ENCODE measurements at regions not wholly inside any gene's neighbourhood (a gene's known extent, or its start where the extent isn't known, plus 50 kb on each side); places are given as distances from the start of the nearest gene placed in this dataset.

DNA sequence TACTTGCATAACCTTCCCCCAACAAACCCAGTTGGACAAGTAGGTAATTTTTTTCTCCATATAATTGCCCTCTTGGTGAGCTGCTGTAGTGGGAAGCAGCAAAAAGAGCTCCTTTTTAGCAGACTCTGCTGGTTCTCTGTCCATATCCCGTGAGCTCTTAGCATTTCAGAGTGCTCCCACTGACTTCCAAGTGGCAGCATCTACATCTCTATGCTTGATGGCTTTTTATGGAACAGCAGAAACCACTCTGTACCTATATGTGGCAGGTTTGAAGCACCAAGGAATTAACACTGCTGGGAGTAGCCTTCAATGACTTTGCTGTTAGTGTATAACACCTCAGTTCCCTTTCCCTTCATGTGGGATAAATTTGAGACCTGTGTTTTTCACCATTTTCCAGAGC is 168.4 kb upstream of the NHS start:
- TF ChIP-seq CTCF (IDR thresholded peaks at IDR 0.05; ENCODE audit: low read depth, low read length), result no peak
- no peak for TF ChIP-seq EZH2phosphoT487 (IDR thresholded peaks at IDR 0.05; ENCODE audit: low read depth)

Measured in OCI-LY3 (cell line).